Memory B cell (primary cell): ENCODE measurements at regions not wholly inside any gene's neighbourhood (a gene's known extent, or its start where the extent isn't known, plus 50 kb on each side); places are given as distances from the start of the nearest gene placed in this dataset.

ENCODE experiments used
- ATAC-seq: fragments of 150-1000 bp; cut with Tn5 transposase; 2 replicates; pipeline ENCODE4 v1.10.0; 2021; ENCODE audit warnings: low read depth, mild to moderate bottlenecking, moderate library complexity
- DNase-seq, 2 donors: peaks; one replicate each; pipeline ENCODE4 v3.0.0; 2022; ENCODE audit warnings: low spot score in 2 of 2
- H3K27ac Mint-ChIP-seq: one replicate; pipeline ENCODE4 v1.8.0; 2022; ENCODE audit warnings: mild to moderate bottlenecking, moderate library complexity, mixed read lengths
- H3K27me3 Mint-ChIP-seq: one replicate; pipeline ENCODE4 v1.8.0; 2022; ENCODE audit warnings: mixed read lengths
- H3K36me3 Mint-ChIP-seq: one replicate; pipeline ENCODE4 v1.8.0; 2022; ENCODE audit warnings: mild to moderate bottlenecking, mixed read lengths
- H3K4me1 Mint-ChIP-seq: one replicate; pipeline ENCODE4 v1.8.0; 2022; ENCODE audit warnings: mixed read lengths
- H3K4me3 Mint-ChIP-seq: one replicate; pipeline ENCODE4 v1.8.0; 2022; ENCODE audit warnings: mild to moderate bottlenecking, moderate library complexity, mixed read lengths
- H3K9me3 Mint-ChIP-seq: one replicate; pipeline ENCODE4 v1.8.0; 2022; ENCODE audit warnings: mixed read lengths

DNA sequence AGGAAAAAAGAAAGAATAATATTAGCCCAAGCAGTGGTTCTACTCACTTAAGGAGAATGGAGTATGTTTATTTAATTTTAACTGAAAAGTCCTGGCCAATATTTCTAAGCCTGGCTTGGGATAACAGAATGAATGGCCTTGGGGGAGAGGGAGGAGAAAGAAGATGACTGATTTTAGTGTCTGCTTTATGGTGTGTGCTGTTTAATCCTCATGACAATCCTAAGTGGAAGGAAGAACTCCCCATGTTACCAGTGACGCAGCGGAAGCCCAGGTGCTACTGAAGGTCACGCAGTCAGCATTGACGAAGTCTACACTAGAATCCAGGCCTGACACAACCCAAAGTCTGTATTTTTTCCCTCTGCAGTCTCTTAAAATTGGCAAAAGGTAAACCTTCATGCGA, 50.5 kb downstream of the PALM2AKAP2 start:
- H3K9me3 Mint-ChIP-seq: peaks cover 2% of the 10 kb centered on the region
- DNase-seq (no peak), ATAC-seq (no peak)
- no peaks in the 10 kb centered on the region for H3K4me1 Mint-ChIP-seq
- no peaks in the 10 kb centered on the region for H3K36me3 Mint-ChIP-seq
- no peak overlapping the region for H3K27ac Mint-ChIP-seq
- H3K27me3 Mint-ChIP-seq: peaks cover 8% of the 10 kb centered on the region
- no peak overlapping the region for H3K4me3 Mint-ChIP-seq

- DNase-seq (no peak), ATAC-seq (no peak)
- Mint-ChIP-seq H3K4me1 (no peaks in the 10 kb centered on the region), H3K9me3 (peaks cover 2% of the 10 kb centered on the region), H3K4me3 (no peak overlapping the region), H3K27ac (no peak overlapping the region), H3K27me3 (peaks cover 12% of the 10 kb centered on the region), H3K36me3 (no peaks in the 10 kb centered on the region)
Observed at GRCh38 chr9:109831998-109832658, 52.1 kb downstream of the PALM2AKAP2 start.

DNA sequence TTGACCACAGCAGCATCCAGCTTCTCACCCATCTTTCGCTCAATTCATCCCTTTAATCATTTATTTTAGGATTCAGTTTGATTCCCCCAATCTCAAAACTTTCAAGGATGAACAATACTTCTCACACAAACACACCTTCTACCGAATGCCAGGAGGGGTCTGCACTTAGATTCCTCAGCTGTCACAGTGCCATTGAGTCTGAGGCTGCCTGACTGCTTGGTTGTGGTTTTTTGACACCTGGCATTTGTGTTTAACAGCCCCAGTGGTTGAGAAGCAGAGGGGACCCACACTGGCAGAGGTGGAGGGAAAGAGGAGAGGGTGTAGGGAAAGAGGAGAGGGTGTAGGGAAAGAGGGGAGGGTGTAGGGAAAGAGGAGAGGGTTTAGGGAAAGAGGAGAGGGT, 54.9 kb downstream of the PALM2AKAP2 start:
- Mint-ChIP-seq H3K9me3 (peaks cover 2% of the 10 kb centered on the region), H3K4me3 (no peak overlapping the region), H3K27me3 (peaks cover 10% of the 10 kb centered on the region), H3K27ac (no peak overlapping the region), H3K36me3 (no peaks in the 10 kb centered on the region), H3K4me1 (no peaks in the 10 kb centered on the region)
- no peak for DNase-seq
- ATAC-seq: no peak

GRCh38 chr9:109843641-109844040, 63.6 kb downstream of the PALM2AKAP2 start:
- no peak for ATAC-seq
- H3K27me3 Mint-ChIP-seq: peaks cover 9% of the 10 kb centered on the region
- no peak overlapping the region for H3K27ac Mint-ChIP-seq
- H3K4me3 Mint-ChIP-seq: no peak overlapping the region
- no peaks in the 10 kb centered on the region for H3K36me3 Mint-ChIP-seq
- no peak for DNase-seq
- no peaks in the 10 kb centered on the region for H3K9me3 Mint-ChIP-seq
- H3K4me1 Mint-ChIP-seq: no peaks in the 10 kb centered on the region

- Mint-ChIP-seq H3K27ac (no peak overlapping the region), H3K4me3 (no peak overlapping the region), H3K36me3 (no peaks in the 10 kb centered on the region), H3K27me3 (peaks cover 9% of the 10 kb centered on the region), H3K4me1 (no peaks in the 10 kb centered on the region), H3K9me3 (no peaks in the 10 kb centered on the region)
- DNase-seq: no peak
- ATAC-seq: no peak
Observed at GRCh38 chr9:109845226-109845625, 65.2 kb downstream of the PALM2AKAP2 start.

GRCh38 chr9:109846776-109847175, 66.8 kb downstream of the PALM2AKAP2 start:
- no peak for DNase-seq
- Mint-ChIP-seq H3K36me3 (no peaks in the 10 kb centered on the region), H3K4me1 (no peaks in the 10 kb centered on the region), H3K27ac (no peak overlapping the region), H3K4me3 (no peak overlapping the region), H3K27me3 (peaks cover 9% of the 10 kb centered on the region), H3K9me3 (no peaks in the 10 kb centered on the region)
- no peak for ATAC-seq

GRCh38 chr9:109852556-109852955, 72.6 kb downstream of the PALM2AKAP2 start:
- H3K4me3 Mint-ChIP-seq: no peak overlapping the region
- no peaks in the 10 kb centered on the region for H3K36me3 Mint-ChIP-seq
- peaks cover 2% of the 10 kb centered on the region for H3K9me3 Mint-ChIP-seq
- no peaks in the 10 kb centered on the region for H3K4me1 Mint-ChIP-seq
- peaks cover 7% of the 10 kb centered on the region for H3K27me3 Mint-ChIP-seq
- no peak for DNase-seq
- no peak overlapping the region for H3K27ac Mint-ChIP-seq
- ATAC-seq: no peak

DNA sequence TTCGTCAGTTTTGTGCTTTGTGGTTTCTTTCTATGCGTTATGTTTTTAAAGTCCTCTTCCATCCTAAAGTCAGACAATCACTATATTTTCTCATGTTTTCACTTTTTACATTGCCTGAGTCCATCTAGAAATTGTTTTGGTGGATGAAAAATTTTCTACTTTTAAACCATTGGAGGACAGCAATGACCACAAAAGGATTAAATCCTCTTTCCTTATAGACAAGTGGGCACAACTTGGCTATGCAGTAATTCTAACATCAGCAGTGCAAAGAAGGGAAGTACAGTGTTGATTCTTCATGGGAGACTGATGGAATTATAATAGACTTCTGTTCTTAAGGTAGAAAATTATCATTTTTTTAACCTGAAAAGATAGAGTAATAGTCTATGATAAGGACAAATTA, 75.5 kb downstream of the PALM2AKAP2 start:
- peaks cover 10% of the 10 kb centered on the region for H3K27me3 Mint-ChIP-seq
- peaks cover 2% of the 10 kb centered on the region for H3K9me3 Mint-ChIP-seq
- no peak overlapping the region for H3K4me3 Mint-ChIP-seq
- ATAC-seq: no peak
- DNase-seq: no peak
- H3K27ac Mint-ChIP-seq: no peak overlapping the region
- no peaks in the 10 kb centered on the region for H3K4me1 Mint-ChIP-seq
- H3K36me3 Mint-ChIP-seq: no peaks in the 10 kb centered on the region

DNA sequence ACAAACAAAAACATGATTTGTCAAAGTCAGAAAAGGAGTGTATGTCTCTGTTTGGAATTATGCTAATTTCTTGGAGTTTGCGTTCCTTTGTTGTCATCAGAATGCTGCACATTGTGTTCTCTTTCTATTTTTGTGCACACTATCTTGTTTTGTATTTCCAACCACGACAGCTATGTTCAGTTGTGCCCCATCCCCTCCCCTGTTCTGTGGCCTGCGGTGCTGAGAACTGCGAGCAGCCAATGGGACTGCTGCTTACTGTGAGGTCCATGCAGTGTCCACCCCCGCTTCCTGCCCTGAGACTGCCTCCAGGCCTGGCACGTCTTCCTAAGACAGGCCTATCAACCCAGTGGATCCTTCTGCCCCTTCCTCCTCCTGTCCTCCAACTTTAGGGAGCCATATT, 76.8 kb downstream of the PALM2AKAP2 start:
- Mint-ChIP-seq H3K27ac (no peak overlapping the region), H3K36me3 (no peaks in the 10 kb centered on the region), H3K4me1 (no peaks in the 10 kb centered on the region), H3K4me3 (no peak overlapping the region), H3K9me3 (peaks cover 2% of the 10 kb centered on the region), H3K27me3 (peaks cover 10% of the 10 kb centered on the region)
- ATAC-seq (no peak), DNase-seq (no peak)

DNA sequence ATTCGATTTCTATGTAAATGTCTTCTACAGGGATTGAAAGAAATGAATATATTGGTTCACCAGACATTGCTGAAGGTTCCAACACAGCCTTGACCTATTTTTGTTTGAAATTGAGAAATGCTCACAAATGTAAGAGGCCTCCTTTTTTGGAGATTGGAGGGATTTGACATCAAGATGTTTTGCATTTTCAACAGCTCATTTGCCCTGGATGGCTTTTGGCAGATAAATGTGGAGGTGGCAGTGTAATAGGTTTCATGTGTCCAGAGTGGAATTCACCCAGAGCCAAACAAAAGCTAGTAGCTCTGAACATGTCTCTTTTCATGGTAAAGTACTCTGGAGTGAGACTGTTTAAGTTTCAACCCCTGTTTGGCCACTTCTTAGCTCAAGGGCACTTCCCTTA, 77.3 kb downstream of the PALM2AKAP2 start:
- Mint-ChIP-seq H3K9me3 (no peaks in the 10 kb centered on the region), H3K4me3 (no peak overlapping the region), H3K27me3 (peaks cover 8% of the 10 kb centered on the region), H3K27ac (no peak overlapping the region), H3K4me1 (no peaks in the 10 kb centered on the region), H3K36me3 (no peaks in the 10 kb centered on the region)
- no peak for DNase-seq
- no peak for ATAC-seq

DNA sequence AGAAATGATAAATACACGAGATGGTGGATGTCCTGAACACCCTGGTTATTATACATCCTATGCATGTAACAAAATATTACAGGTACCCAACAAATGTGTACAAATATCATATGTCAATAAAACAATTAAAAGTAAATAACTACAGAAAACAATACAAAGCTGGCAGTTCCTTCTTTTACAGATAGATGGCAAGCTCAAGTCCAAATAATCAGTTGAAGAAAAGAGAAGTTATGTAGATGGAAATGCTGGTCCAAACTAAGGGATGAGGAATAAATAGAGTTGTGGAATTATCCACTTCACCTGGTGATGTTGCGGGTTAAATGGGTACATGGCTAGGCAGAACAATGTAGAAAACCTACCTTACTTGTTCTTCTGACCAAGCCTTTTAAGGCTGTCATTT, 79.4 kb downstream of the PALM2AKAP2 start:
- ATAC-seq: no peak
- Mint-ChIP-seq H3K36me3 (no peaks in the 10 kb centered on the region), H3K27me3 (peaks cover 3% of the 10 kb centered on the region), H3K27ac (no peak overlapping the region), H3K4me3 (no peak overlapping the region), H3K9me3 (no peaks in the 10 kb centered on the region), H3K4me1 (no peaks in the 10 kb centered on the region)
- no peak for DNase-seq

DNA sequence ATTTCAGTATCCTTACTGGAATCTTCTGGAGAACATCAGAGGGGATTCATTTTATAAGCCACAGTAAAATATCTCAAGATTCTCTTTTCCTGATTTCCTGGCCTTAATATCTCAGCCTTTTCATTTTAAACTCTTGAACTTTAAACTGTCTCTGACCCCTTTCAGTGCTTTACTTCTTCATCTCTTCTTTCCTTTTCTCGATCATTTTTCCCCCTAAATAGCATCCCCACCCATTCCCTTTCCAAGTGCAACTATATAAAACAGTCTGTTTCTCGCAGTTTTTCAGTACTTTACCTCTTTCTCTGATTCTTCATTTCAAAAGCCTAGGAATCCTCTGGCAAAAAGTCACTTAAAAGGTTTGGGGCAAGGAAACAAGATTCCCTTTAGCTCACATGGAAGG, 80.5 kb downstream of the PALM2AKAP2 start:
- DNase-seq (no peak), ATAC-seq (no peak)
- H3K4me1 Mint-ChIP-seq: no peaks in the 10 kb centered on the region
- H3K36me3 Mint-ChIP-seq: no peaks in the 10 kb centered on the region
- H3K27ac Mint-ChIP-seq: no peak overlapping the region
- H3K9me3 Mint-ChIP-seq: no peaks in the 10 kb centered on the region
- H3K27me3 Mint-ChIP-seq: peaks cover 3% of the 10 kb centered on the region
- no peak overlapping the region for H3K4me3 Mint-ChIP-seq

DNA sequence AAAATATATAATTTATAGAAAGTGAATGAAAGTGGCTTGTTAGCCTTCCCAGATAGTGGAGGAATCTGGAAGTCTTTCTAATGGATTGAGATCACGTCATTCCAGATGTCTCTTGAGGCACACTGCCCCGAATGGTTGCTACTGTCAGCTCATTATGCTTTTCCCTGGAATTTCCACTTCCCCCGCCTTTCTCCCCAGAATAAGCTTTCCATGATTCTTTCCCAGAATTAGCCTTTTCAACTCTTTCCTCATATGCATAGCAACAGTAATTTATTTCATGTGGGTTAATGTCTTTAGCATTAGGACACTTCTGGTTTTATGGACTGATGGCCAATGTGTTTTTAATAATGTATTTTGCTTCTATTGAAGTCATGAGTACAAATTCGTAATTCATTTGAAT, 81.5 kb downstream of the PALM2AKAP2 start:
- H3K4me1 Mint-ChIP-seq: no peaks in the 10 kb centered on the region
- no peak for ATAC-seq
- no peak for DNase-seq
- no peaks in the 10 kb centered on the region for H3K36me3 Mint-ChIP-seq
- peaks cover 3% of the 10 kb centered on the region for H3K27me3 Mint-ChIP-seq
- H3K4me3 Mint-ChIP-seq: no peak overlapping the region
- no peak overlapping the region for H3K27ac Mint-ChIP-seq
- no peaks in the 10 kb centered on the region for H3K9me3 Mint-ChIP-seq

- Mint-ChIP-seq H3K4me3 (no peak overlapping the region), H3K27me3 (peaks cover 4% of the 10 kb centered on the region), H3K27ac (no peak overlapping the region), H3K4me1 (no peaks in the 10 kb centered on the region), H3K9me3 (no peaks in the 10 kb centered on the region), H3K36me3 (no peaks in the 10 kb centered on the region)
- no peak for DNase-seq
- no peak for ATAC-seq
Observed at GRCh38 chr9:109861918-109862317, 81.9 kb downstream of the PALM2AKAP2 start.

- no peaks in the 10 kb centered on the region for H3K4me1 Mint-ChIP-seq
- DNase-seq (no peak), ATAC-seq (no peak)
- H3K27ac Mint-ChIP-seq: no peak overlapping the region
- H3K36me3 Mint-ChIP-seq: no peaks in the 10 kb centered on the region
- H3K9me3 Mint-ChIP-seq: no peaks in the 10 kb centered on the region
- peaks cover 4% of the 10 kb centered on the region for H3K27me3 Mint-ChIP-seq
- no peak overlapping the region for H3K4me3 Mint-ChIP-seq
Observed at GRCh38 chr9:109862452-109862851, 82.5 kb downstream of the PALM2AKAP2 start.
